DND-41 (cell line): ENCODE measurements at regions not wholly inside any gene's neighbourhood (a gene's known extent, or its start where the extent isn't known, plus 50 kb on each side); places are given as distances from the start of the nearest gene placed in this dataset.

Experiments used
- EZH2 ChIP-seq: IDR thresholded peaks from 3 replicates; pipeline ENCODE4 v1.6.1; 2012; ENCODE audit warnings: borderline replicate concordance, low read depth, mild to moderate bottlenecking, moderate library complexity, low read length, inconsistent platforms; ENCODE audit not compliant: severe bottlenecking
- TF ChIP-seq, protein P1 (sequence below): IDR thresholded peaks from 2 replicates; pipeline ENCODE4 v1.5.1; 2012; ENCODE audit warnings: borderline replicate concordance, low read length, moderate library complexity, mild to moderate bottlenecking; ENCODE audit not compliant: poor library complexity, severe bottlenecking; ENCODE audit errors: extremely low read depth

DNA sequence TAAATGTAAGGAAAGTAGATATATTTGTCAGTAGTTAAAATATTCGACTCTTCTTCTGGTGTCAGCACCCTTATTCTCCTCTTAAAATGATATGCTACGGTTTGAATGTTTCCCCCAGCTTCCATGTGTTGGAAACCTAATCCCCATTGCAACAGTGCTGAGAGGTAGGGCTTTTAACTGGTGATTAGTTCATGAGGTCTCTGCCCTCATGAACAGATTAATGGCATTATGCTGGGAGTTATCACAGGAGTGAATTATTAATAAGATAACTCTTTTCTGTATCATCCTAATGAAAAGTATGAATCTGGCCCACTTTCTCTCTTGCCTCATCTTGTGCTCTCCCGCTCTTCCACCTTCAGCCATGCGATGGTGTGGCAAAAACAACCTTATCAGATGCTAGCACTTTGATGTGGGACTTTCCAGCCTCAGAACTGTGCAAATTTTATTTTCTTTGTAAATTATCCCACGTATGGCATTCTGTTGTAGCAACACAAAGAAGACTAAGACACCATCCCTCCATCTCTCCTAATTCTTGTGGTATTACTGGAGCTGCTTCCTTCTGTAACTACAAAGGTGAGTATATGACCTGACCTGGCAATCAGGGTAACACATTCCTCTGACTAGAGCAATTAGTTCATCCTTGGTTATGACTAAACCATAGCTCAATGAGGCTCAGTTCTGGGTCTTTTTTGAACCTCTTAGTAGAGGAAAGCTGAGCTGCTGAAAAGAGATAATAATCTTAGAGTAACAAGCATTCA is 171.1 kb upstream of the TMEM196 start:
- TF ChIP-seq, protein P1, sequence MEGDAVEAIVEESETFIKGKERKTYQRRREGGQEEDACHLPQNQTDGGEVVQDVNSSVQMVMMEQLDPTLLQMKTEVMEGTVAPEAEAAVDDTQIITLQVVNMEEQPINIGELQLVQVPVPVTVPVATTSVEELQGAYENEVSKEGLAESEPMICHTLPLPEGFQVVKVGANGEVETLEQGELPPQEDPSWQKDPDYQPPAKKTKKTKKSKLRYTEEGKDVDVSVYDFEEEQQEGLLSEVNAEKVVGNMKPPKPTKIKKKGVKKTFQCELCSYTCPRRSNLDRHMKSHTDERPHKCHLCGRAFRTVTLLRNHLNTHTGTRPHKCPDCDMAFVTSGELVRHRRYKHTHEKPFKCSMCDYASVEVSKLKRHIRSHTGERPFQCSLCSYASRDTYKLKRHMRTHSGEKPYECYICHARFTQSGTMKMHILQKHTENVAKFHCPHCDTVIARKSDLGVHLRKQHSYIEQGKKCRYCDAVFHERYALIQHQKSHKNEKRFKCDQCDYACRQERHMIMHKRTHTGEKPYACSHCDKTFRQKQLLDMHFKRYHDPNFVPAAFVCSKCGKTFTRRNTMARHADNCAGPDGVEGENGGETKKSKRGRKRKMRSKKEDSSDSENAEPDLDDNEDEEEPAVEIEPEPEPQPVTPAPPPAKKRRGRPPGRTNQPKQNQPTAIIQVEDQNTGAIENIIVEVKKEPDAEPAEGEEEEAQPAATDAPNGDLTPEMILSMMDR, result no peak
- no peak for TF ChIP-seq EZH2
